ENCODE measurements at regions not wholly inside any gene's neighbourhood (a gene's known extent, or its start where the extent isn't known, plus 50 kb on each side); places are given as distances from the start of the nearest gene placed in this dataset.

DNA sequence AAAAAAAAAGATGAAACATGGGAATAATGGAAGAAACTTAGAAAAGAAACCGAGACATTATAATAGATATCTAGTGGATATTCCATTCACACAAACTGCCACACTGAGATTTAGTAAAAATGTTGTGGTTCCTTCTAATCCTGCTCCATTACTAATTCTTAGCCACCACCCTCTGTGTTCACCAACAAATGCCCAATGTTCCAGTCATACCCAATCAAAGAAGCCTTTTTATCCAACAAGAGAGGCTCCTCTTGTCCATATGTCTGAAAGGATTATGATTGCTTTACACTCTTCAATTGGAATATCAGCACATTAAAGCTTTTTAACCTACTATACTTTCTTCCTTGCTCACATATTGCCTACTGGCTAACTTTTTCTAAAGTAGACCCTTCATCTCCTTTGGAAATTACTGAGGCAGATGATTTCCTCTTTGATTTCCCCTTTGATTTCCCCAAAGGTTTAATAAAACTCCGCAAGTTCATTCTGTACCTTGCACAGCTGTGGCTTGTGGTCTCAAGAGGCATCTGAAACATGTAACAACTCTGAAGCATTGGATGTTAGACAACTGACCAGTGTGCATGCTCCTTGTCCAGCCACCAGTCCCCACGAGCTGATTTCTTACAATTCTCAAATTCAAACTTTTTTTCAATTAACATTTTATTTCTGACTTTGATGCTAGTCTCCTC lies 305.6 kb upstream of the LYPLAL1 start:
- TF ChIP-seq TAF1 (IDR thresholded peaks at IDR 0.05; ENCODE audit: low read depth, low read length) (no peak), POLR2AphosphoS5 (IDR thresholded peaks at IDR 0.05; ENCODE audit: low read depth, low read length) (no peak), POLR2A (IDR thresholded peaks at IDR 0.05; ENCODE audit: low read depth, low read length) (no peak), SPI1 (IDR thresholded peaks at IDR 0.05; ENCODE audit: low read depth, low read length) (no peak), POU2F2 (IDR thresholded peaks at IDR 0.05; ENCODE audit: low read depth, low read length) (no peak)
